UCSD-AML1 (cell line): ENCODE measurements at regions not wholly inside any gene's neighbourhood (a gene's known extent, or its start where the extent isn't known, plus 50 kb on each side); places are given as distances from the start of the nearest gene placed in this dataset.
"Not testable (repeated sequence)": the region's sequence is repeated elsewhere in the genome, so short reads cannot be mapped to it uniquely, and the experiment has no call there.

Source experiments
- DNase-seq: peaks from one replicate; lab custom pipeline; 2025; ENCODE audit not compliant: unreplicated experiment; lab: John Stamatoyannopoulos, UW

DNA sequence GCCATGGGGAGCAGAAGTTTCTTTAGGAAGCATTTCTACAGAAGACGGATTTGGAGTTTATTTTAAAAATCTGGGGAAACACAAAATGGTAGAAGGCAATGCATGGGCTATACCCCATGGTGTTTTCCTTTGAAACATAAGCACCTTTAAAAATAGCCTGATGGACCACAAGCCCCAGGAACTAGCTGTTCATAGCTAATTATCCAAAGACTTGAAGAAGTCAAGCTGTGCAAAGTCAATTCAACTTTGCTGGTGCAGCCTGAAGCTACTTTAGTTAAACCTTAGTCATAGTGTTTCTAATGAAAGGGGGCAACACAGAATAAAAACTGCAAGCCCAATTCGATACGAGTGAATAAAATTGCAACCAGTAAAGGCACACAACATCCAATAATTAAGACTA is 732.5 kb downstream of the GALC start:
- DNase-seq = no peak

DNA sequence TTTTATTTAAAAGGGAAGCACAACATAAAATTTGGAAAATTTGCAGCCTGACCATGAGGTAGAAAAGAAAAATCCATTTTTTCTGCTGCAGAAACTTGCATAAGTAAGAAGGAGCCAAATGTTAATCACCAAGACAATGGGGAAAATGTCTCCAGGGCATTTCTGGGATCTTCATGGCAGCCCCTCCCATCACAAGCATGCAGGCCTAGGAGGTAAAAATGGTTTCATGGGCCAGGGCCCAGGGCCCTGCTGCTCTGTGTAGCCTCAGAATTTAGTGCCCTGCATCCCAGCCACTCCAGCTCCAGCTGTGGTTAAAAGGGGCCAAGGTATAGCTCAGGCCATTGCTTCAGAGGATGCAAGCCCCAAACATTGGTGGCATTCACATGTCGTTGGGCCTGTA is 735.6 kb downstream of the GALC start:
- DNase-seq = no peak

DNA sequence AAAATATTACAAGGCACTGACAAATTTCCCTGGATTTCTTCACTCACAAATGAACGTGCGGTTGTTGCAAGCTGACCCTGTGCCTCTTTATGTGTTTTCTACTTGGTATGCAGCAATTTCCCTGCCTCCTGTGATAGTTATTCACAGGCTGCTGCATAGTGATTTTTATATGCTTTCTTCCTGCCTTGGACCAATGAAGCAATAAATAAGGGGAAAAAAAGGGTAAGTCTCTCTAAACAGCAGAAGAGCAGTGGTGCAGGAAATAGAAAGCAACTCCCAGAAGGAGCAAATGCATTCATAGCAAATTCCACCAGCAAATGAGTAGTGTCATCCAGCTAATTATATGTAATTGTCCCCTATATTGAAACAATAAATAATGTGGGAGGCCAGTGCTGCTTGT is 737.9 kb downstream of the GALC start:
- no peak for DNase-seq

DNA sequence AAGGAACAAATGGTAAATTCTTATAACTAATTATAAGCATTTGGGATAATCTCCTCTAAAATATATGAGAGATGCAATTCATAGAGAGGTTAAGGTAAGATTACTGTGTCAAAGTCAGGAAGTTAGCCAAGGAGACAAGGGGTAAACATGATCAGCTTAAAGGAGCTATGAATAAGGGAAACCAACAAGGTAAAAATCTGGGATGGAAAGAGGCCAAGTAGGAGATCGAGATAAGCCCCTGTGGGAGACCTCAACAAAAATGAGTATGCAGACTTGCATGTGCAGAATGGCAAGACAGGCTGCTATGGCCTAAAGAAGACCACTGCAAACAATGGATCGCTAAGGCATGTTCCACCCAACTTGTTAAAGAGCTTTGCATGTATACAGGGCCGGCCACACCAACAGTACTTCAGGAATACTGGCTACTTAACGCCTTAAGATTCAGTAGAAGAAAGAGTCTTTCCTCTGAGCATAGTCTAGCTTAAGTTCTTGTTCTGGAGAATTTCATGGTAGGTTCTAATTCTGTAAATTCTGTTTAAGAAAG is 738.6 kb downstream of the GALC start:
- no peak for DNase-seq

DNA sequence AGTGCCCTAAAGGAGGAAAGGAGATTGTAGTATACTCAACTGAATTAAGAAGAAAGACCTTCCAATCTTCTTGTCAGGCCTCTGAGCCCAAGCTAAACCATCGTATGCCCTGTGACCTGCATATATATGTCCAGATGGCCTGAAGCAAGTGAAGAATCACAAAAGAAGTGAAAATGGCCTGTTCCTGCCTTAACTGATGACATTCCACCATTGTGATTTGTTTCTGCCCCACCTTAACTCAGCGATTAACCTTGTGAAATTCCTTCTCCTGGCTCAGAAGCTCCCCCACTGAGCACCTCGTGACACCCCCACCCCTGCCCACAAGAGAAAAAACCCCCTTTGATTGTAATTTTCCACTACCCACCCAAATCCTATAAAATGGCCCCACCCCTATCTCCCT is 739.2 kb downstream of the GALC start:
- not testable (repeated sequence) for DNase-seq

DNA sequence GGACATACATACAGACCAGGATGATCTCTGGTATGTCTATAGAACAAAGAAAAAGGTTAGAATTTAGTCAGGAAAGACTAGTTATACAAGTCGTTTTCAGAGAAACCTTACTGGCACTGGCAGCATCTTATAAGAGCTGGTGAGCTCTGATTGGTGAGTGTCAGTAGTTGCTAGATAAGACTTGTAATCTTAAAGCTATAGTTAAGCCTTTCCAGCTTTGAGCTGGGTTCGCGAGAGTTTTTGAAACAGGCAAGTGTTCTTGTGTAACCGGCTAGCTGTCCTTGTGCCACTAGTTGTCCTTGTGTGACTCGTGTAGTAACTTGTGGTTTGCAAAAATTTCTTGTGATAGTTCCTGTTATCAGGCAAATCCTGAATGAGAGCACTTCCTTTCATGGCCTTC is 740.9 kb downstream of the GALC start:
- DNase-seq = no peak

DNA sequence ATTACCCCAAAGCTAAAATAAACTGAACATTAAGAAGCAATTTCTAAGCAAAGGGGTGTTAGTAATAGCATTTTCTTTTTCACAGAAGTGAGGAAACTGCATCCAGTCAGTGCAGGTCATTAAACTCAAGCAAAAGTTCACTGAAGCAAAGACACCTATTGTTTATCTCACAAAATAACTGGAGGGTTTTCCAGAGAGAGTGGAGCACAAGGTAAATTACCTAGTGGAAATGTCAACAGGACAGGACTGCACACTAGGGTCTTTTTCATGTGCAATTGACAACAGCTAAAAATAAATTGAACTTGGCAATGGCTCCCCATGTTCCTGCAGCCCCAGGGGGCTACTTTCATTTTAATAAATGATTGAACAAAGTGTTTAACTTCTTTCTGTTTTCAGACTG is 742.0 kb downstream of the GALC start:
- DNase-seq = no peak

DNA sequence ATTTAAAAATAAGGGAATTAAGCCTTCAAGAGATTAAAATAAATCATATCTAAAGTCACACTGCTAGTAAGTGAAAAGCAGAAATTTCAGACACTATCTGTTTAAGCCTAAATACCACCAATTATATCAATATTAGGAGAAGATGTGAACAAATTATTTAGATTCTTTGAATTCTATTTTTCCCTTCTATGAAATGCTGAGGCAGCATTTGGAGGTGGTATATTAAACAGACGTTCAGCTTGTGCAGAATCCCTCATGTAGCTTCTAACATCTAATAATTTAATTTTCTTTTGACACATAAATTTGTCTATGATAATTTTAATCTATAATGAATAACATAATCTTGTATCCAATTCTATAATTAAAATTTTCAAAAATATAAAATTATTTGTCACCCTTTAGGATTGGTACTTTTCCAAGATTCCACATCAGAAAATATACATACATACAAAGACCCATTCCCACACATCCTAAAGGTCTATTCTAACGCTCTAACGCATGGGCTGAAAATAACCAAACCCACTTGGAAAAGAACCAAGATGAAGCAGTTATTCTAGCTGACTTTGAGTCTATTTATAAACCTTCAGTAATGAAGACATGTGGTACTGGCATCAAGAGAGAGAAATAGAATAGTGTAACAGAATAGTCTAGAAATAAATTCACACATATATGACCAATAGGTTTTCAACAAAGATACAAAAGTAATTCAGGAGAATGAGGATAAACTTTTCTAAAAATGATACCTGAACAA is 751.8 kb downstream of the GALC start:
- DNase-seq = no peak

DNA sequence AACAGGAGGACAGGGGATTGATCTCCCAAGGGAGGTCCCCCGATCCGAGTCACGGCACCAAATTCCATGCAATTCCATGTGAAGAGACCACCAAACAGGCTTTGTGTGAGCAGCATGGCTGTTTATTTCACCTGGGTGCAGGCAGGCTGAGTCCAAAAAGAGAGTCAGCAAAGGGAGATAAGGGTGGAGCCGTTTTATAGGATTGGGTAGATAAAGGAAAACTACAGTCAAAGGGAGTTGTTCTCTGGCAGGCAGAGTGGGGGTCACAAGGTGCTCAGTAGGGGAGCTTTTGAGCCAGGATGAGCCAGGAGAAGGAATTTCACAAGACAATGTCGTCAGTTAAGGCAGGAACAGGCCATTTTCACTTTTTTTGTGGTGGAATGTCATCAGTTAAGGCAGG is 752.7 kb downstream of the GALC start:
- not testable (repeated sequence) for DNase-seq

DNA sequence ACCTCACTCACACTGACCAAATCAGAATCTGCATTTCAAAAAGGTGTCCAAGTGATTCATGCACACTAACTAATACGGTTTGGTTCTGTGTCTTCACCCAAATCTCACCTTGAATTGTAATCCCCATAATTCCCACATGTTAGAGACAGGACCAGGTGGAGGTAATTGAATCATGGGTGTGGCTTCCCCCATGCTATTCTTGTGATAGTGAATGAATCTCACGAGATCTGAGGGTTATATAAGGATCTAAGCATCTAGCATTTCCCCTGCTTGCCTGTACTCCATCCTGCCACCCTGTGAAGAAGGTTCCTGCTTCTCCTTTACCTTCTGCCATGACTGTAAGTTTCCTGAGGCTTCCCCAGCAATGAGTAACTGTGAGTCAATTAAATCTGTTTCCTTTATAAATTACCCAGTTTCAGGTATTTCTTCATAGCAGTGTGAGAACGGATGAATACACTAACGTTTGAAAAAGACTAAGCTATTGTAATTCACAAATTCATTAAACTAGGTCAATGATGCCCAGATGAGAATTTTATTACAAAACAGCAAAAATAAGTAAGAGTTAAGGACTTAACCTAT is 759.1 kb downstream of the GALC start:
- no peak for DNase-seq

DNA sequence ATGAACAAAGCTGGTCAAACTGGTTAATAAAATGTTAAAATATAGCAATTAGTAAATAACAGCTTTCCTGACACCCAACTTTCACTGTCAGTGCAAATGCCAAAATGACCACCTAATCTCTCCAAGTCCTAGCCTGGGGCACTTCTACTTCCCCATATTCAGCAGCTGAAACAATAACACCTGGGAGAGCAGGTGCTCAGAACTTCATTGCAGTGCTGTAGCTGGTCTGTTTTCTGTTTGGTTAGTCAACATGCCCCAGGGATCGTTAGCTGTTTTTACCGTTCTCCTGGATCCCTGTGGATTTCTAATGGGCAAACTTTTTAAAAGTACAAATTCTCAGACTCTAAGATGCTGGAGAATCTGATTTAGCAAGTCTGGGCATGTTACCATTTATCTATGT is 759.7 kb downstream of the GALC start:
- DNase-seq = no peak

DNA sequence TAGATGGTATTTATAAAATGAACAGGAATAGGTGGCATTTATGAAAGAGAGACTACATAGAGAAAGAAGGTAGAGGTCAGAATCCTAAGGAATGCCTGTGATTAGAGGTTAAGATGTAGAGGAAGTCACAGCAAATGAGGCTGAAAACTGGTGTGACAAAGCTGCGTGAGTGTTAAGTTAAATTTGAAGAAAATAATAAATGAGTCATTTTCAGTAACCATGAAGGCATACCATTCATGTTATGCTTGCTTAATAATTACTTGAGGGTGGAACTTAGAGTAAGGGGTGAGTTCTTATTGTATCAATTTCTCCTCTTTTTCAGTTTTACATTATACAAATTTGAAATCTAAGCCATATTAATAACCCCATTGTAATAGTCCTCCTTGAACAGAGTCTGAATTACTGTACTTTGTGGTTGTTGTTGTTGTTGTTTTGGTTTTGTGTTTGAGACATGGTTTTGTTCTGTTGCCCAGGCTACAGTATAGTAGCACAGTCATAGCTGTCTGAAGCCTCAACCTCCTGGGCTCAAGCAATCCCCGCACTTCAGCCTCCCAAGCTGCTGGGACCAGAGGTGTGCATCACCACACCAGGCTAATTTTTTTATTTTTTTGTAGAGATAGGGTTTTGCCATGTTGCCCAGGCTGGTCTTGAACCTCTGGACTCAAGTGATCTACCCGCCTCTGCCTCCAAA is 761.5 kb downstream of the GALC start:
- DNase-seq = no peak

DNA sequence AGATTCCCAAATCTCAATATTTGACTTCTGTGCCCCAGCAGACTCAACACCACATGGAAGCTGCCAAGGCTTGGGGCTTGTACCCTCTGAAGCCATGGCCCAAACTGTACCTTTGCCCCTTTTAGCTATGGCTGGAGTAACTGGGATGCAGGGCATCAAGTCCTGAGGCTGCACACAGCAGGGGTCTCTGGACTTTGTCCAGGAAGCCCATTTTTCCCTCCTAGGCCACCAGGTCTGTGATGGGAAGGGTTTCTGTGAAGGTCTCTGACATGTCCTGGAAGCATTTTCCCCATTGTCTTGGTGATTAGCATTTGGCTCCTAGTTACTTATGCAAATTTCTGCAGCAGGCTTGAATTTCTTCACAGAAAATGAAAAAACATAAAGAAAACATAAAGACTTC is 762.3 kb downstream of the GALC start:
- DNase-seq = no peak

DNA sequence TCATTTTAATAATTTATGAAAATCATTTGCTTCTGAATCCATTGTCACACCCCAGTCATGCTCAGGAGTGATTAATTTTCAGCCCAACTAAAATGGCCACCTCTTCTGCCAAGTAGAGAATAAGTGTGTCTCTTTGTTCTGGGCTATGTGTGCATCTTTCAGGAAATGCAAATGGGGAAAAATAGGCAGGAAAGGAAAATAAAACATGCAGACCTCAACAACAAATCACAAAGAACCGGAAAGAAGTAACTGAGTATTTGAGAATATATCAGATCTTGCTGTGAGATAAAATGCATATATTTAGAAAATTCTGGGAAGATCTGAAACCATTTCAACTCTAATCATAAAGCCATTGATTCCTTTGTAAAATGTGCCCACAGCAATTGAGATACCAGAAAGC is 763.9 kb downstream of the GALC start:
- DNase-seq = no peak

DNA sequence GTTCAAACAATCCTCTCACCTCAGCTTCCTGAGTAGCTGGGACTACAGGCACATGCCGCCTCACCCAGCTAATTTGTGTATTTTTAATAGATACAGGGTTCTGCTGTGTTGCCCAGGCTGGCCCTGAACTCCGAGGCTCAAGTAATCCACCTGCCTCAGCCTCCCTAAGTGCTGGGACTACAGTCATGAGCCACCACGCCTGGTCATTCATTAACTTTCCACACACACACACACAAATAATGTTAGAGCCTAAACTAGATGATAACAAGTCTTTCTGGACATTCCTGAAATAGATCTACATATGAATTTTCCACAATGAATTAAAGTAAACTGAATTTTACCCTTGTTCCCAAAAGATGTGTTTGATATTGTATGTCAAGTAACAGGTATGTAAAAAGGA is 776.0 kb downstream of the GALC start:
- DNase-seq = no peak

DNA sequence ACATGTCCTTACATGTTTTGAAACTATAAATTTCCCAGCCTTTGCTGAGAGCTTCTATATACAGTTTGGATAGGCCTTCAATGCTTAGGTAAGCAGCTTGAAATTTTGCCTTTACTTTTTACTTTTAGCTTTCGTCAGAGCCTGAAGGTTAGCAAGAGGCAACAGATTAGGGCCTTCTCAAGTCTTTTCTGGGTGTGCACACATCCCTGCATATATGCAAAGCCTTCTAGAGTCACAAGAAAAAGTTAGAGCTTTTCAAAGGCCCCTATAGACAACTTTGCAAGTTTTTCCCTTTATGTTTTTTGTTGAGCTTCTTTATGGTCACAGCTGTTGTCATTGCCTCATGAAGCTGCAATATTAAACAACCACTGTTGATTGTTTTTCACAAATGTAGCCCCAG is 778.4 kb downstream of the GALC start:
- no peak for DNase-seq

DNA sequence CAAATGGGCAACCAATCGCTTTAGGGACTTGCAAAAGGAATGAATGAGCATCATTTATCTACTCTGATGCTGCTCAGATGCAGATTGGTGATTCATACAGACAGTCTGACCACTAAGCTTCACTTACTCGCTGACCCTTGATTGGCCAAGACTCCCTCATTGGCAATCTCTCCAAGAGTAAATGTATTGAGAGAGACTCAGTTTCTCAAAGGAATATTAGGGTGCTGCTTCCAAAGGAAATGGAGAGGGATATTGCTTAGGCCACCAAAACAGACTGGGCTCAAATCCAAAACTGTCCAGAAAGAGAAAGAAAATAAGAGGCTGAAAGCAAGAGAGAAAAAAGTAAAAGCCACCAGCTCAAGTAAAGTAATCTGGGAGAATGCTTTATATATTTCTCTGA is 785.2 kb downstream of the GALC start:
- DNase-seq = no peak

DNA sequence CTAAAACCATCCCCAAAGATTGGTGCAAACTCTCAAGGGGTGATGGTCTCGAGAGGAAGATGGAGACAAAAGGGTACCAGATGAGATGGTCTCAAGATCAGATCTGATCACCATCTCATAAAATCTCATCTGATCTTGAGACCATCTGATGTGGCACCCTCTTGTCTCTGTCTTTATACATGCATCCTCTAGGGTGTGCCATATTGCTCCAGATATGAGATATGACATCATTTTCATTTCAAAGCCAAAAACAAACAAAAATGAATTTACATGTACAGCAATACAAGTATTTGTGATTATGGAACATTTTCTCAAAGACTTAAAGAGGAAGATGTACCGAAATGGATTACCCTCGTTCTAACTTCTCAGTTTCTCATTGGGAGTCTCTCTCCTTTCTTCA is 787.2 kb downstream of the GALC start:
- DNase-seq = no peak

DNA sequence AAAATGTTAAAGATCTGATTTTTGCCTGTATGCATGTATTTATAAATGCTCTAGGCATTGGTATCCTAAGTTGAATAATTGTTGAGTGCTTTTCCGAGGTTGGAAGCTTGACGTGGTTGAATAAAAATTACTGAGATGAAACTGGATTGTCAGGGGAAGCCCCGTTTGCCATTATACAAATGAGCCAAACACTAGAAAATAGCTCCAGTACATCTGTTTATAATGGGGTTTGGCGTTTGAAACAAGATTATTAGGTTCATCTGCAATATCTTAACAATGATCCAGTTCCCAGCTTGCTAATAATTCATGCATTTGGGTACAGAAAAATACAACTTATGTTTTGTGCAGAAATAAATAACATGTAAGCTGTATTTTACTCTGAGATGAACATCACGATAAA is 789.6 kb downstream of the GALC start:
- no peak for DNase-seq

DNA sequence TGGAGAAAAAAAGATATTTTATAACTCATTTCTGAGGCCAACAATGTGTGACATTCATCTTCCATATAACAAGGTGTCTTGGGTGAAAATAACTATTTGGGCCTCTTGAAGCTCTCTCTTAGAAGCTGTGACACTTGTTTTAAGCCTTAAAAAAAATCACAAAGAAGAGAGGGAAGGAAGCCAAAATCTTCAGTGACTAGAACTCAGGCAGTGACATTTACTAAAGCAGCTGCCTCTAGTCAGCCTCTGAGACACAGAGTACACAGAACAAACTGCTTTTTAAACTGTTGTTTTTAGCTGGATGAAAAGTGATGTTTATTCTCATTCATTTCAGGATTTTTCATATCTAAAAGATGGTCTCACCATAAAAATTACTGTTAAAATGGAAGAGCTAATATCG is 793.6 kb downstream of the GALC start:
- DNase-seq = no peak

DNA sequence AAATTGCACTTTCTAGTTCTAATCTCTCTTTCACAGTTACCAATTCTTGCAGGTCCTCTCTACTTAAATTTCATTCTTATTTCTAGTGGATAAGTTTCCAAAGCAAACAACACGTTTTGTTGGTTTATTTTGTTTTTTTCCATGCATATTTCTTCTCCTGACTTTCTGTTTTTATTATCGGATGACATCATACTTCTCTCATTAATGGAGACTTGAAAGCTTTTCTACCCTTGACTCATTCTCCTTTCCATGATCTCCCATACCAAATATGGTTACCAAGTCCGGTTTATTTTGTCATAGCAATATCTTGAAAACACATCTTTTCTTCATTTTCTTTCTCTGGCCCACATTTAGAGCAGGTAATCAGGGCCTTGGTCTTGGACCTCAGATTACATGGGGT is 796.5 kb downstream of the GALC start:
- DNase-seq = no peak

DNA sequence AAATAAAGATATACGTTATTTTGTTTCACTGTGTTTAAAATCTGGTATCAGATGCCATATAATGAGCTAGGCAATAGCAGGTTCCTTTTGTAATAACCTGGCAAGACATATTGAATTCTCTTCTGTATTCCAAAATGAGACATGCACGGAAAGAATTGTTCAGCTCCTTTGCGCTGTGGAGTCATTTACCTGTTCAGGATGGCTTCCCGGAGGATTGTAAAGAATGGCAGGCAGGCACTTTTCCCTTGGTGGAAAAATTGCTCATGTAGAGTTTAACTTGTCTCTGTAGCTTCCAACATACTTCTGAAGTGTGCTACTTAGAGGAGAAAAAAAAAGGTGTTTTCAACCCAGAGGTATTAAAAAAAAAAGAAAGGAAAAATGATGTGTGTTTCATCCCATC is 805.2 kb downstream of the GALC start:
- no peak for DNase-seq
